ENCODE measurements at regions not wholly inside any gene's neighbourhood (a gene's known extent, or its start where the extent isn't known, plus 50 kb on each side); places are given as distances from the start of the nearest gene placed in this dataset.

DNA sequence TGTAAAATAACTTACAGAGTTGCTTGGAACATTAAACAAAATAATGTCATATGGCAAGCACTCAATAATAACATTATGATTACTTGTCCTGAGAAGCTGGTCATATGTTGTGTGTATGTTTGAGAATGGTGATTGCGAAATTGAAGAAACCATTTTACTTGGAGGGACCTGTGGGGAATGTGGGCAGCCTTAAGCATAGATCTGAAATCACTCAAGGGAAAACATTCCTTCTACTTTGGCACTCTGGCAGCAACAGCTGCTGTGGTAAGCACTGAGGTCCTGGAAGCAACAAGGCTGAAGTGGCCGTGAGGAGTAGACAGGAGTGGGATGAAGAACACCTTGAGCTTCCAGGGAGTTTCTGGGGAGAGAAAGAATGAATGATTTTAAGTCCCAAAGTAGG lies 165.4 kb upstream of the ADAMTS5 start:
- CTCF ChIA-PET: no interaction called here
- POLR2A ChIA-PET: no interaction called here
- no peak for TF ChIP-seq CTCF (IDR thresholded peaks at IDR 0.05; ENCODE audit: control extremely low read depth, extremely low read depth, low read depth, missing control alignments)
- no peak for DNase-seq (ENCODE audit: extremely low spot score)

GRCh38 chr21:27130154-27130553 lies 163.3 kb upstream of the ADAMTS5 start:
- ChIA-PET POLR2A (no interaction called here), CTCF (no interaction called here)
- no peak for DNase-seq (ENCODE audit: extremely low spot score)
- no peak for TF ChIP-seq CTCF (IDR thresholded peaks at IDR 0.05; ENCODE audit: control extremely low read depth, extremely low read depth, low read depth, missing control alignments)

DNA sequence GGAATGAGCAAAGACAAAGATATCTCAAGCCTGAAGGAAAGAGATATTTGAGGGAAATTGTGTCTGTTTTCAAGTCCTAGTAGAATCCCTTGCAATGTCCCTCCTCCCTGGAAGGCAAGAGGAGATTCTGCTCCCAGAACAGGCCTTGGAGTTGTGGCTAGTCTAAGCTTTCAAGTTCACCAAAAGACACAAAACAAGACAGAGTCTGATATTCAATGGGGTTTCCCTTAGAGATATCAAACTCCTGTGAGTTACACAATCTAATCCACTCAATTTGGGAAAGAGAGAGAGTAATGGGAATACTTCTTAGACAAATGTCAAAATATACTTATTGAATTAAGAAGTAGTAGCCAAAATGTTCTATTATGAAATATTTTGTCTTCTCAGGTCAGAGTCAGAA lies 162.8 kb upstream of the ADAMTS5 start:
- no peak for TF ChIP-seq CTCF (IDR thresholded peaks at IDR 0.05; ENCODE audit: control extremely low read depth, extremely low read depth, low read depth, missing control alignments)
- ChIA-PET POLR2A (no interaction called here), CTCF (no interaction called here)
- no peak for DNase-seq (ENCODE audit: extremely low spot score)

GRCh38 chr21:27129215-27129614 lies 162.3 kb upstream of the ADAMTS5 start:
- CTCF ChIA-PET: no interaction called here
- DNase-seq (ENCODE audit: extremely low spot score): no peak
- no peak for TF ChIP-seq CTCF (IDR thresholded peaks at IDR 0.05; ENCODE audit: control extremely low read depth, extremely low read depth, low read depth, missing control alignments)
- POLR2A ChIA-PET: no interaction called here

DNA sequence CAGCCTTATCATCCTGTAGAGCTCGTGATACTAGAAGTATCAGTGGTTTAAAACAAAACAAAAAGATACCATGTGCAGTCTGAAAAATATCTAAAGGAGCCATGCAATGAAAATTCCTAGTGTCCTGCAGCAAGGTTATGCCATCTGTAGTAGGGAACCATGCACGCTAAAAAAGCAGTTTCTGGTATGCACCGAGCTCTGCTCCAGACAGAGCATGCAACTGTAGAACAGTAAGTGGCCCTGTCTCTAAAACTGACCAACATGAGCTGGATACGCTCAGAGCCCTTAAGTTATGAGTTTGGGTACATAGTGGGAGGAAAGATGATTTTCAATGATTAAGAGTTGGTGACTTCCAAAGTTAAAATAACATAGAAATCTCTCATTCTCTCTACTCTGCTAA lies 159.3 kb upstream of the ADAMTS5 start:
- ChIA-PET CTCF (no interaction called here), POLR2A (no interaction called here)
- TF ChIP-seq CTCF (IDR thresholded peaks at IDR 0.05; ENCODE audit: control extremely low read depth, extremely low read depth, low read depth, missing control alignments): no peak
- DNase-seq (ENCODE audit: extremely low spot score): no peak

DNA sequence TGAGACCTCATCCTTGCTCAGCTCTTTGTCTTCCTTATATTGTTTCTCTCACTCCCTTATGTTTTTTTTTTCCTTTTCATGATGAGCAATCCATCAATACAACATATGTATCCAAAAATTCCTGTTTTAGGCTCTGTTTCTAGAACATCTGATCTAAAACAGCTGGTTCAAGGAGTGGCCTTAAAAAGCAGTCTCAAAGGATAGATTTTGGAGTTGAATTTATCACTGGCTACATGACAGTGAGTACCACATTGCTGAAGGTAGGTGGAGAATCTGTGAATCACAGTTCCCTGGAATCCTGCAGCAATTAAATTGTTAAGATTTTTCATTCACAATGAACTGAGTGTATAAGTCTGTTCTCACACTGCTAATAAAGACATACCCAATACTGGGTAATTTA lies 155.8 kb upstream of the ADAMTS5 start:
- TF ChIP-seq CTCF (IDR thresholded peaks at IDR 0.05; ENCODE audit: control extremely low read depth, extremely low read depth, low read depth, missing control alignments): no peak
- POLR2A ChIA-PET: no interaction called here
- no peak for DNase-seq (ENCODE audit: extremely low spot score)
- CTCF ChIA-PET: interaction anchor here (1.1 kb wide), 1 partner anchor 11 kb away, joined by 7 read pairs; no protein-coding TSS in a partner anchor

GRCh38 chr21:27114111-27114510 lies 147.2 kb upstream of the ADAMTS5 start:
- TF ChIP-seq CTCF (IDR thresholded peaks at IDR 0.05; ENCODE audit: control extremely low read depth, extremely low read depth, low read depth, missing control alignments): no peak

More at GRCh38 chr21:27114111-27114510, 147.2 kb upstream of the ADAMTS5 start:
- no peak for DNase-seq (ENCODE audit: extremely low spot score)
- ChIA-PET POLR2A (no interaction called here), CTCF (no interaction called here)
